Lower leg skin (tissue), 3 donors: ENCODE measurements at regions not wholly inside any gene's neighbourhood (a gene's known extent, or its start where the extent isn't known, plus 50 kb on each side); places are given as distances from the start of the nearest gene placed in this dataset.

ENCODE experiments used
- CTCF ChIP-seq, 3 donors: fragments of 450-650 bp; IDR thresholded peaks; one replicate each; pipeline ENCODE4 v1.5.1; 2016; ENCODE audit warnings: antibody characterized with exemption in 3 of 3, mild to moderate bottlenecking in 3 of 3, moderate library complexity in 2 of 3
- POLR2A ChIP-seq, 2 donors: fragments of 450-650 bp; IDR thresholded peaks; one replicate each; pipeline ENCODE4 v1.6.1; 2016 to 2017; ENCODE audit warnings: antibody characterized with exemption in 2 of 2, mild to moderate bottlenecking in 1 of 2, moderate library complexity in 1 of 2

- no peak for TF ChIP-seq CTCF (IDR thresholded peaks at IDR 0.05)
- no peak for TF ChIP-seq POLR2A (IDR thresholded peaks at IDR 0.05)
Observed at GRCh38 chr5:15267966-15268365, 232.0 kb upstream of the FBXL7 start.
